GM23338 (cell line): ENCODE measurements at regions not wholly inside any gene's neighbourhood (a gene's known extent, or its start where the extent isn't known, plus 50 kb on each side); places are given as distances from the start of the nearest gene placed in this dataset.
"Not testable (repeated sequence)": the region's sequence is repeated elsewhere in the genome, so short reads cannot be mapped to it uniquely, and the experiment has no call there.

Experiments used
- CREB1 ChIP-seq: fragments of 250-450 bp; sonication (Bioruptor Pico); IDR thresholded peaks from 2 replicates; pipeline ENCODE4 v1.5.0; 2020; ENCODE audit warnings: low read depth, mild to moderate bottlenecking, moderate library complexity
- CTCF ChIP-seq, 2 experiments: fragments of 200-600 bp in 1 of 2; sonication (generic) in 1 of 2; conservative IDR thresholded peaks; 2 replicates each; pipeline versions ENCODE4 v1.5.1 to v1.6.1; 2016 to 2017; ENCODE audit warnings: antibody characterized with exemption in 2 of 2, low read depth in 2 of 2, mild to moderate bottlenecking in 2 of 2, moderate library complexity in 1 of 2
- ETS1 ChIP-seq: IDR thresholded peaks from 2 replicates; pipeline ENCODE4 v1.6.1; 2016; ENCODE audit warnings: antibody characterized with exemption
- EZH2 ChIP-seq: fragments of 200-600 bp; sonication (generic); IDR thresholded peaks from one replicate; pipeline ENCODE4 v1.8.0; 2017; ENCODE audit warnings: antibody characterized with exemption, mild to moderate bottlenecking, low read depth; ENCODE audit not compliant: unreplicated experiment
- EZH2phosphoT487 ChIP-seq: fragments of 200-600 bp; sonication (generic); IDR thresholded peaks from one replicate; pipeline ENCODE4 v1.8.1; 2018; ENCODE audit warnings: antibody characterized with exemption; ENCODE audit not compliant: unreplicated experiment
- JUNB ChIP-seq: IDR thresholded peaks from one replicate; pipeline ENCODE4 v1.6.1; 2016; ENCODE audit warnings: antibody characterized with exemption; ENCODE audit not compliant: unreplicated experiment
- POLR2AphosphoS5 ChIP-seq: IDR thresholded peaks from 2 replicates; pipeline ENCODE4 v1.6.1; 2016; ENCODE audit warnings: antibody characterized with exemption, low read depth
- REST ChIP-seq: IDR thresholded peaks from one replicate; pipeline ENCODE4 v1.6.1; 2018; ENCODE audit warnings: antibody characterized with exemption; ENCODE audit not compliant: unreplicated experiment
- ZNF114 ChIP-seq: fragments of 250-450 bp; sonication (Bioruptor Pico); IDR thresholded peaks from 2 replicates; pipeline ENCODE4 v1.5.0; 2020; ENCODE audit warnings: mild to moderate bottlenecking, moderate library complexity
- ZNF331 ChIP-seq: fragments of 250-450 bp; sonication (Bioruptor Pico); IDR thresholded peaks from 2 replicates; pipeline ENCODE4 v1.5.0; 2020; ENCODE audit warnings: low read depth, mild to moderate bottlenecking, moderate library complexity

- not testable (repeated sequence) for TF ChIP-seq CTCF (conservative IDR thresholded peaks at IDR 0.05; ENCODE audit: low read depth in 2 of 2); REST; POLR2AphosphoS5; ETS1; CREB1 (CRISPR knock-in tag); EZH2phosphoT487; EZH2; JUNB; ZNF331 (CRISPR knock-in tag); ZNF114 (CRISPR knock-in tag)
These were observed 268.3 kb downstream of the TLE1 start for GRCh38 chr9:81421090-81421489.
